Activated CD8-positive, alpha-beta memory T cell treated with anti-CD3 and anti-CD28 coated beads, Interleukin-2, amount 50 U/mL, for 1 hour (primary cell): ENCODE measurements at regions not wholly inside any gene's neighbourhood (a gene's known extent, or its start where the extent isn't known, plus 50 kb on each side); places are given as distances from the start of the nearest gene placed in this dataset.

Source experiments
- DNase-seq: peaks from one replicate; pipeline ENCODE4 v3.0.0-alpha.2; 2020; ENCODE audit errors: extremely low read depth

DNA sequence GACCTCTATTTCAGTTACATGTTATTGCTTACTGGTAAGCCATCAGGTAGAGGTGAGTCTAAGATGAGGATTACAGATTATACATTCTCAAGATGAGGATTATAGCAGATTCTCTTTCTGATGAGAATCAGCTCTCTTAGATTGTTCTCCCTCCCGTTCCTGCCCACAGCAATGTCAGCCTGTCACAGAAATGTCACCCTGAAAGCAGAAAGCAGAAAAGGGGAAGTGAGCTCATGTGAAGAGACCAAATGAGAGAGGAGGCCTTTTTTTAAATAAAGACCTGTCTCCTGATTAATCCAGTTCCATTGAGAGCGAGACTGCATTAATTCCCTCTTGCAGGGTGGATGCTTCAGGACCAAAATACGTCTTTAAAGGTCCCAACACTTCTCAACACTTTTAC, 445.6 kb downstream of the KCTD12 start:
- no peak for DNase-seq

- DNase-seq, result no peak
These were observed 446.7 kb downstream of the KCTD12 start for GRCh38 chr13:76439546-76439945.

- no peak for DNase-seq
These were observed 448.2 kb downstream of the KCTD12 start for GRCh38 chr13:76438050-76438449.

DNA sequence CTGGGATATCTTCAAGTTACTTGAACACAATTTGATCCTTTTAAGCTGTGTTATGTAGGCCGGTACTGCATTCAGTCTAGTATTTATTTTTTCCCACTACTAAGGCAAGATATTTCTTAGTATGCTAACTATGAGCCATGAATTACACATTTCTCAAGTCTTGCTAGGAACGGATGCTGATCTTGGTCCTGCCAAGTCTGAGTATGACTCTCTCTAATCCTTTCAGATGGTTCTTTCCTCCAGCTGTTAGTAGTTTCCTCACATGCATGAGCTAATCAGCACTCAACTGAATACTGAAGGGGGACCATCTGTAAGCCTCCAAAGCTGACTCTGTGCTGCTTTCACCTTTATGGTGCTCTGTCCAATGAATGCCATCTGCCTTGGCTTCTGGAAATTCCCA, 460.3 kb downstream of the KCTD12 start:
- no peak for DNase-seq

GRCh38 chr13:76421011-76421410, 465.2 kb downstream of the KCTD12 start:
- DNase-seq, result no peak

GRCh38 chr13:76418404-76418803, 467.8 kb downstream of the KCTD12 start:
- no peak for DNase-seq

DNA sequence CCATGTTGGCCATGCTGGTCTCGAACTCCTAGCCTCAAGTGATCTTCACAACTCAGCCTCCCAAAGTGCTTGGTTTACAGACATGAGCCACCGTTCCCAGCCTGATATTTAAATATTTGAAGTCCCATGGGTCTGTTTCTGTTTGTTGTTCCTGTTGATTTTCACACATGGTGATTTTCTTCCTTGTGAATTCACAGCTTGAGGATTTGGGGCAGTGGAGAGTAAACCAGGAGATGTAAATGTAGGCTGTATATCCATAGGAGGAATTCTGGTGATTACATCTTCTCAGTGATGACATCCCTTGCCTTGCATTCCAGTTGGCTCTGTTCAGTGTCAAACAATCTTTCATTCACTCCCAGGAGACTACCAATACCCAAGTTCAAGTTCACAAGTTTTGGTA, 471.9 kb downstream of the KCTD12 start:
- DNase-seq, result no peak

- DNase-seq, result no peak
These were observed 480.0 kb downstream of the KCTD12 start for GRCh38 chr13:76406243-76406642.

DNA sequence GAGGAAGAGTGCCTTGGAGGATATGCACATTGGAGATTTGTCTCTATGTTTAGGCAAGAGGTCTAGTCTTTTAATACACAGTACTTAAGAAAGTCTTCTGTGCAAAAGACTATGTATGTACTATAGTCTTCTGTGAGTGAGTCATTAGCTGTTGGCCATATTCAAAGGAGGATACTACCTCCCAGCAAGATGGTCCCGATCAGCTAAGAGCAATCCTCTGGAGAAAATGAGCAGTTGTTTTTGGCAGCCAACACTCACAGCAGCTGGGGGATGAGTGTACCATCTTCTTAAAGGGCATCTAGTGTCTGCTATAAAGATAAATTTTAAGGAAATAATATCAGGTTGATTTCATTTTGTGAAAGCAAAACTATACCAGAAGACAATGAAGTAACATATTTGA, 487.8 kb downstream of the KCTD12 start:
- DNase-seq, result no peak

- no peak for DNase-seq
These were observed 488.8 kb downstream of the KCTD12 start for GRCh38 chr13:76397413-76397812.

GRCh38 chr13:76389321-76389720, 496.9 kb downstream of the KCTD12 start:
- DNase-seq, result no peak

DNA sequence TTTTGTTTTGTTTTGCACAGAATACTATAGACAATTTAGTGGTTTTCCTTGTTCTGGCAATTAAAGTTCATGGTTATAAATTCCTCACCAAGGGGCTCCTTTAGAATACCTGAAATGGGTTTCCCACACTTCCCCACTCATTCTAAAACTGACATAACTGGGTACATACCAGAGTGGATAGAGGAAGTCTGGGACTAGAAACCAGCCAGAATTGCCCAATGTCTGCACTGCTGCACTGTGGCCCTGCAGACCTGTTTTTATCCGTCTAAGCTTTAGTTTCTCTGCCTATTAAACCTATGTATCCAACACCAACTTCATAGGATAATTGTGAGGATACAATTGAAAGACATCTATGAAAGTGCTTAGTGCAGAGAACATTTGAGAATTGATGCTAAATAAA, 498.6 kb downstream of the KCTD12 start:
- DNase-seq, result no peak

DNA sequence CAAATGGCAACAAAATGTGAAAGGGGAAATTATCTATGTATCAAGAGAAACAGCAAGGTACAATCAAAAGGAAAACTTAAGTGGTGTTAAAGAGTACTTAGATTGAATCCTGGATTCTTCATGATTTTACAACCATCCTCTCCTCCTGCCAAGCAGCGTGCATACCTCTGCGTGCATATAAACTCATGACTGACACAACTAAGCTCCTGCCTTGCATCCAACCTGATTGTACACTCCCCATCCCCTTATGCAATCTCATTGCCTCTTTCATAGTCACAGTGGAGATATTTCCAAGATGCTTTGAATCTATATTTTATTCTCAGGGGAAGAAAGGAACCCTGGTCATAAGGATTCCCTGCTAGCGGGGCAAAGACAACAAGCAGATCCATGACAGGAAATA, 499.9 kb downstream of the KCTD12 start:
- no peak for DNase-seq

DNA sequence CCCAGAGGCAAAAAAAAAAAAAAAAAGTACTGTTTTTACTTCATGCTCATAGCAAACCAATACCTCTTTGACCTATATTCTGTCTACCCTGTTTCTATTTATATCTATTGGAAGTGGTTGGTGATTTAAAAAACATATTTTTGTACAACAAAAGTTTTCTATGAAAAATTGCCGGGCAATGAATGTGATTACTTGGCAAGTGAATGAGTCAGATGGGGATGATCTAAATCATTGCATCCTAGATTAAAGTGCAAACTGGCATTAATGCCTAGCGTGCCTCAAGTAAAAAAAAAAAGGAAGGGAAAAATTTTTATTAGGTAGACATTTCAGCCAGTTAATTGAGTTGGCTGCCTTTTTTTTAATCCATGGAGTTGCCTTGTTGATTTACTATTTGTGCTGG, 500.6 kb downstream of the KCTD12 start:
- no peak for DNase-seq

DNA sequence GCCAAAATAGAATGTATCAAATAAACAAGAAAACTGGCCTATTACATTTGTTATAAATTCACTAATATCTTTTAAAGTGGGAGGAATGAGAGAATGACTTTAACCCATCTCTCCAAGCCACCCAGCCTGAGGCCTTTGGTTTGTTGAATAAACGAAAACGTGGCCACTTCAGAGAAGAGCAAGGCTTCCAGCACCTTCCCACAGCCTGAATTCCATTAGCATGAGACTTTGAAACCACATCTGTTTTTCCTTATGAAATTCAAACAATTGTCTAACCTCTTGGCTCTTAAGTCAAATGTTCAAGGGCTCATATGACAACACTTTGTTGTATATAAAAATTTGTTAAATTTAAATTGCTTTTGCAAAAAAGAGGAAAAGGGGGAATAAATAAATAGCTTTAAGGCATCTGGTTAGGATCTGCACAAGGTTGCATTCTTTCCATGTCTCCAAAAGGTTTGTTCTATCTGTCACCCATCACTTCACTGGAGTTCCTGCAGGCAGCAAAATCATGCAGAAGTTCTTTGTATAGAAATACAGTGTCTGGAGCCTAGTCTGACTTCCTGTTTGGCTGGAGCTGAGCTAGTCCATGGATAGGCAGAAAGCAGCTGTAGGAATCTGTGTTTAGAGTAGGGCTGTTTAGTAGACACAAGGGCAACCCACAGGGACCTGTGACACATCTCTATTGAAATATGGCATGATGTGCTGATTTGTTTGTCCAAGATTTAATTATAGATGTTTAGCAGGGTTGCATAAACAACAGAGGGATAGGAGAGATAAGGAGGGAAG, 502.3 kb downstream of the KCTD12 start:
- DNase-seq, result no peak

GRCh38 chr13:76380446-76381065, 505.6 kb downstream of the KCTD12 start:
- DNase-seq, result no peak

GRCh38 chr13:76379341-76380105, 506.7 kb downstream of the KCTD12 start:
- no peak for DNase-seq

GRCh38 chr13:76378767-76379166, 507.4 kb downstream of the KCTD12 start:
- no peak for DNase-seq

DNA sequence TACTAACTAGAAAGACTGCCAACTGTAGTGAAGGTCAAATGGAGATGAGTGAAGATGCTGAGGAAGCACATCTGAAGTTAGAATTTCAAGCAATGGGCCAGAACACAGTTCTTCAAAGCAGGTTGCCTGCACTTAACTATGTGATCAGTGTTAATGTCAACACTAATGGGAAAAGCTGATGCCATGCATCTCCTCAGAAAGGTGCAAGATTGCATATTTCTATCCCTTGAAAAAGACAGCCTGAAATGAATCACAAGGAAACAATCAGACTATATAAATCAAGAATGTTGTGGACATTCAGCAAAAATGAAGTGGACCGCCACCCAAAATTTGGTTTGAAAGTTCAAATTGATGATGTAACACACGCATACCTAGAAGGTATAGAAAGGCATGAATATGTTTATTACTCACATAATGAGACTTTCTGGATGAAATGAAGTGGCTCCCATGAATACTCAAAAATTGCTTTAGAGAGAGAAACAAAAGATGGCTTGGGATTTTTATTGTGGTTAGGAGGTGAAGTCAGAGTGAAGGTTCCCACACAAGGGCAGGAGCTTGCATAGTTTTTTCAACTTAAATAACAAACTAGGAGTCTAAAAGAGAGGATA, 522.4 kb downstream of the KCTD12 start:
- no peak for DNase-seq

DNA sequence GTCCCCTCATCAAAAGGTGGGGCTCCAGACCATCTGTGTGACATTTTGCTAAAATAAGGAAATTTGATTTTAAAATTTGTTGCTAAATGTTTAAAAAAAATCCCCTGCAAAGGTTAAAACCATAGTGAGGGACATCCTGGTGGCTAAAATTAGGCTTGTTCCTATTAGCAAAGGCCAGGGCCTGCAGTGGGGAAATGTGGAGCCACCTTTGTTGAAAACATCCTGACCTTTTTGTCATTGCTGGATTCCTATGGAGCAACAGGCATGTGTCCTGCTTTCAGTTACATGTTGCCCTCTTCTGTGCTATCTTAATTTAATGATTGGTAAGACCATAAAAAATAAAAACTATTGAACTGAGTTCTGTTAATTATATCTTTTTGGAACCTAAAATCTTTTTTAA, 524.3 kb downstream of the KCTD12 start:
- DNase-seq, result no peak

DNA sequence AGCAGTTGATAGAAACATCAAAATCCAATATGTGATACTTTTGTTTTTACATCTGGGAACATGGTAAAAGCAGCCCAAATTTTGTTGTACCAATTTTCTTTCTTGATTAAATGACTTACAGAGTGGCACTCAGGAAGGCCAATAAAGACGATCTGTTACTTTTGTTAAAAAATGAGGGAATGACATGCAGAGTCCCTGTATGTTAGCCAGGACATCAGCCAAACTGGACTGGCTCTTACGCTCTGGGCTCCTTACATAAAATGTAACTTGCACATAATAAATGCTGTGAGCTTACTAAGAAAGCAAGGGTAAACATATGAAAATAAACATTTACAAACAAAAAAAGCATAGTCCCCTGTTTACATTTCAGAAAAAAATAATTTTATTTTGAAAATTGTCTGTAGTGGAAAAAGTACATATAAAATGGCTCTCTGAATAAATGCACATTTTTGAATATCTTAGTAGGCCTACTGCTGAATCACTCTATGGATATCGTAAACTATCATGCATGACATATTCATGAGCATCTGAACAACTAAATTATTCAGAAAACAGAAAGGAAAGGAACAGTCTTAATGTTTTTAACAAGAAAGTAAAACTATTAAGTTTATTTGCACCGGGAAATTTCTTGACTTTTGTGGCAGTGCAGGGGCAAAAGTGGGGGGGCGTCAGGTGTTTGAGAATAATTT, 534.5 kb downstream of the KCTD12 start:
- no peak for DNase-seq

GRCh38 chr13:76350399-76350798, 535.8 kb downstream of the KCTD12 start:
- DNase-seq, result no peak
